Ectodermal cell (in vitro differentiated cells): ENCODE measurements at regions not wholly inside any gene's neighbourhood (a gene's known extent, or its start where the extent isn't known, plus 50 kb on each side); places are given as distances from the start of the nearest gene placed in this dataset.

Experiments
- H3K27ac ChIP-seq: 2 replicates; pipeline ENCODE4 v1.7.0; 2013; ENCODE audit warnings: mild to moderate bottlenecking, low read depth, low read length; ENCODE audit not compliant: insufficient read depth, poor library complexity, severe bottlenecking
- H3K27me3 ChIP-seq: 2 replicates; pipeline ENCODE4 v1.7.0; 2013; ENCODE audit warnings: mild to moderate bottlenecking, low read length; ENCODE audit not compliant: insufficient read depth, control insufficient read depth, poor library complexity, severe bottlenecking
- H3K36me3 ChIP-seq: one replicate; pipeline ENCODE4 v1.7.0; 2013; ENCODE audit warnings: low read length; ENCODE audit not compliant: control insufficient read depth, insufficient read depth
- H3K4me1 ChIP-seq: one replicate; pipeline ENCODE4 v1.7.0; 2013; ENCODE audit warnings: low read length; ENCODE audit not compliant: control insufficient read depth, insufficient read depth
- H3K4me3 ChIP-seq: 2 replicates; pipeline ENCODE4 v1.7.0; 2013; ENCODE audit warnings: low read depth, low read length, control low read depth; ENCODE audit not compliant: insufficient read depth
- H3K9me3 ChIP-seq: 2 replicates; pipeline ENCODE4 v1.7.0; 2013; ENCODE audit warnings: mild to moderate bottlenecking, low read length, moderate library complexity; ENCODE audit not compliant: control insufficient read depth
- WGBS, 2 experiments: methylation state at CpG; one replicate each; pipeline ENCODE4 v1.1.7; 2013; ENCODE audit warnings: missing lambda C conversion rate in 2 of 2; 5-methylcytosine and 5-hydroxymethylcytosine counted together

DNA sequence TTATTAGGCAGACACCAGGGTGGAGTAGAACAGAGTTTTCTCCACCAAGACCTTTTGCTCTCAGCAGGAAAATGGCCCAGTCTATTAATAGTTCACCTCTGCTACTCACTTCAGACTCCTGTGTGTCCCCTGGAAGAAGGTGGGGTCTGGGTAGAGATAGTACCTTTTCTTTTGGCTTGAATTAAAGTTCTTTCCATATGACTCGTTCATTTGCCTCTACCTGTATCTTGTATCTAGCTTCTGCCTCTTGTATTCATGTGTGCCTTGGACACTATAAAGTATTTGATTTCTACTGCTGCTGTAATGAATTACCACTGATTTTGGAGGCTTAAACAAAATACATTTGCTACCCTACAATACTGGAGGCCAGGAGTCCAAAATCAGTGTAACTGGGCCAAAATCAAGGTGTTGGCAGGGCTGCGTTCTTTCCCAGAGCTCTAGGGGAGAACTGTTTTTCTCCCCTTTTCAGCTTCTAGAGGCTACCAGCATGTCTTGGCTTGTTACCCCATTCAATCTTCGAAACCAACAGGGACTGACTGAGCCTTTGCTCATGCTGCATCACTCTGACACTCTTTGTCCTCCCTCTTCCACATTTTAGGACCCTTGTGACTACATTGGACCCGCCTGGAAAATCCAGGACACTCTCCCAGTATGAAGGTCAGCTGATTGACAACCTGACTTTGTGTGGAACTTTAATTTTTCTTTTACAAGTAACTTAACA lies 155.6 kb upstream of the PRSS58 start:
- no peaks in the 10 kb centered on the region for H3K9me3 ChIP-seq
- H3K36me3 ChIP-seq: no peaks in the 10 kb centered on the region
- WGBS, 2 experiments: 96 to 97% methylated on average over 4 of the region's 4 CpGs
- no peaks in the 10 kb centered on the region for H3K27me3 ChIP-seq
- no peak overlapping the region for H3K27ac ChIP-seq
- no peaks in the 10 kb centered on the region for H3K4me1 ChIP-seq
- no peak overlapping the region for H3K4me3 ChIP-seq

DNA sequence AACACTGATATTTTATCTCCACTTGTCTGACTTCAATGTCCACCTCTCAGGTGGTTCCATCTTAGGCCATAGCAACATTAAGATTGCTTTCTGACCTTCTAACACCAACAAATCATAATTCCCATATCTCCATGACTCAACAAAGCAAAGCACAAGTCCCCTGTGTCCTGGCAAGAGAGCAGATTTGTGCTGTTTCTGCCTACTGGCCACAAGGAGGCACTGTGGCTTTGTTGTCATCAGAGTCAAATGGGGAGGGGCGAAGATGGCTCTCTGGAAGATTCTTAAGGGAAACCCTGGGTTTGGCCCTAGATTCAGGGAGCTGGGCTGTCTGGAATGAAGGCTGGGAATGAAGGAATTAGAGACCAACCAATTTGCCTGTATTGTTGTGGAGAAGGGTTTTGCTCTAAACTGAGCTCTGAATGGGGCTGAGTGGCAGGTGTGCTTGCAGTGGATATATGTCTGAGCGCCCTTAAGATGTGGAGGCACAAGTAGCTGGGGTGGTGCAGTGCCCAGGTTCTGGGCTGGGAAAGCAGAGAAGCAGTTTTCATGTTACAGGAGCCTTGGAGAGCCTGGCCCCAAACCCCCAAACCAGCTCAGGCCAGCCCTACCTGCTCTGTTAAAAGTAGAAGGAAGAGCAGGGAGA lies 154.8 kb upstream of the PRSS58 start:
- Histone ChIP-seq H3K4me1 (no peaks in the 10 kb centered on the region), H3K27me3 (no peaks in the 10 kb centered on the region), H3K4me3 (no peak overlapping the region), H3K9me3 (no peaks in the 10 kb centered on the region), H3K36me3 (no peaks in the 10 kb centered on the region), H3K27ac (no peak overlapping the region)
- WGBS, 2 experiments: 81 to 85% methylated on average over 2 of the region's 2 CpGs

GRCh38 chr7:142409471-142409870 lies 151.6 kb upstream of the PRSS58 start:
- H3K4me3 ChIP-seq: no peak overlapping the region
- no peaks in the 10 kb centered on the region for H3K27me3 ChIP-seq
- H3K9me3 ChIP-seq: no peaks in the 10 kb centered on the region
- H3K27ac ChIP-seq: no peak overlapping the region
- H3K36me3 ChIP-seq: no peaks in the 10 kb centered on the region
- no peaks in the 10 kb centered on the region for H3K4me1 ChIP-seq

DNA sequence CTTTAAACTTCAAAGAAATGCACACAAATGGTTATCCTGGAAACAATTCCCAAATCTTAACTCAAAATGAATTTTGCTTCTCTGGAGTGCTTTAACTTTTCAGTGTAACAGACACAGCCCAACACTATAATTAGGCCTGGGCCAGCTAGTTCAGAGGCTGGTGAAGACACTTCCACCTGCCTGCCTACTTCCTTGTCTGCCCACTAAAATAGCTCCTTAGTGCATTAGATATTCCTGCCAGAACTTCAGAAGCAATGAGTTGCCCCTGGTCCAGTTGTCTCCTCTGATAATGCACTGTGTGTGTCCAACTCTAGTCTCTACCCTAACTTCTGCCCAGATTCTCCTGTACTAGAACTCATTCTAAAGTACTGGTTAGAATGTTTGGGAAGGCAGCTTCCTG lies 150.9 kb upstream of the PRSS58 start:
- Histone ChIP-seq H3K9me3 (no peaks in the 10 kb centered on the region), H3K4me3 (no peak overlapping the region), H3K4me1 (no peaks in the 10 kb centered on the region), H3K27me3 (no peaks in the 10 kb centered on the region), H3K27ac (no peak overlapping the region), H3K36me3 (no peaks in the 10 kb centered on the region)

DNA sequence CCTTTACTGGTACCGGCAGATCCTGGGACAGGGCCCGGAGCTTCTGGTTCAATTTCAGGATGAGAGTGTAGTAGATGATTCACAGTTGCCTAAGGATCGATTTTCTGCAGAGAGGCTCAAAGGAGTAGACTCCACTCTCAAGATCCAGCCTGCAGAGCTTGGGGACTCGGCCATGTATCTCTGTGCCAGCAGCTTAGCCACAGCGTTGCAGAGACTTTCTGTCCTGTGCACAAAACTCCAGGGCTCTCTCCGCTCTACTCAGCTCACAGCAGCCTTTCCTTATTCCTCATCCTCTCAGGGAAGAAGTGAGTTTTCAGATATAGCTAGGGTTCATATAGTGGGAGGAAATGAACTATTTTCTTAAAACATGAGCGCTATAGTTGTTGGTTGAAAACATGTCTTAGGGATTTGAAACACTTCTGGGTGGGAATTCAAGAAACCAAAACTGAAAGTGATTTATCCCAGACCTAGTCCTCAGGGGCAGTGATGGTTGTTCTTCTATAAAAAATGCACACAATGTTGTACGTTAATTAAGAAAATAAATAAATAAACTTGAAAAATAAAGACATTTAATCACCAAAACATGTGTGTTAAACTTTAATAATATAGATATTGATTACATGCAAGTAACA lies 150.2 kb upstream of the PRSS58 start:
- no peak overlapping the region for H3K27ac ChIP-seq
- H3K9me3 ChIP-seq: no peaks in the 10 kb centered on the region
- H3K27me3 ChIP-seq: no peaks in the 10 kb centered on the region
- no peak overlapping the region for H3K4me3 ChIP-seq
- H3K36me3 ChIP-seq: no peaks in the 10 kb centered on the region
- H3K4me1 ChIP-seq: no peaks in the 10 kb centered on the region
- WGBS, 2 experiments: 90 to 96% methylated on average over 7 of the region's 8 CpGs

- H3K9me3 ChIP-seq: no peaks in the 10 kb centered on the region
- H3K27ac ChIP-seq: no peak overlapping the region
- no peaks in the 10 kb centered on the region for H3K4me1 ChIP-seq
- 87 to 93% methylated on average over 7 of the region's 7 CpGs for whole genome bisulfite sequencing, 2 experiments
- no peaks in the 10 kb centered on the region for H3K36me3 ChIP-seq
- H3K4me3 ChIP-seq: no peak overlapping the region
- H3K27me3 ChIP-seq: no peaks in the 10 kb centered on the region
These were observed 147.4 kb upstream of the PRSS58 start for GRCh38 chr7:142405122-142405765.

DNA sequence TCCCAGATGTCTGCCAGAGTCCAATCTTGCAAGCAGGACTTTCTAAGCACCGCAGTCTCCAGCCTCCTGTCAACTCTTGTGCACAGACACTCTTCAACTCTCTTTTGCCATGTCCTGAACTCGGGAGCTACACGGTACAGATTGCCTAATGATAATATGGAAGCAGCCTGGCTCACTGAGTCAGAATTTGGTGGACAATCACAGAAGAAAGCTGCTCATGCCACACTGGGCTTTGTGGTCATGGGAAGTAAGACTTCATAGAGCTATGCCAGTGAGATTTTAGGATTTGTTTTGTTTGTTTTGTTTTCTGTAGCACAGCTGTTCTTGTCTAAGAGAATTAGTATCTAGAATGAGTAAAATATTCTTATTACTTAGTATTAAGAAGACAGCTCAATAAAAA lies 144.1 kb upstream of the PRSS58 start:
- Histone ChIP-seq H3K4me3 (no peak overlapping the region), H3K4me1 (no peaks in the 10 kb centered on the region), H3K36me3 (no peaks in the 10 kb centered on the region), H3K27ac (no peak overlapping the region), H3K27me3 (no peaks in the 10 kb centered on the region), H3K9me3 (no peaks in the 10 kb centered on the region)
- WGBS, 2 experiments: 88 to 97% methylated on average over 3 of the region's 3 CpGs

- no peaks in the 10 kb centered on the region for H3K36me3 ChIP-seq
- H3K4me3 ChIP-seq: no peak overlapping the region
- WGBS, 2 experiments: 86% methylated on average over 5 of the region's 5 CpGs
- no peaks in the 10 kb centered on the region for H3K9me3 ChIP-seq
- no peak overlapping the region for H3K27ac ChIP-seq
- H3K27me3 ChIP-seq: no peaks in the 10 kb centered on the region
- H3K4me1 ChIP-seq: no peaks in the 10 kb centered on the region
These were observed 142.2 kb upstream of the PRSS58 start for GRCh38 chr7:142400042-142400533.

- Histone ChIP-seq H3K36me3 (no peaks in the 10 kb centered on the region), H3K4me3 (no peak overlapping the region), H3K27me3 (no peaks in the 10 kb centered on the region), H3K9me3 (no peaks in the 10 kb centered on the region), H3K4me1 (no peaks in the 10 kb centered on the region), H3K27ac (no peak overlapping the region)
- 45 to 49% methylated on average over 6 of the region's 6 CpGs for WGBS, 2 experiments
These were observed 133.5 kb upstream of the PRSS58 start for GRCh38 chr7:142391191-142391992.
